Trophoblast cell (in vitro differentiated cells and primary cell): ENCODE measurements at regions not wholly inside any gene's neighbourhood (a gene's known extent, or its start where the extent isn't known, plus 50 kb on each side); places are given as distances from the start of the nearest gene placed in this dataset.

ENCODE experiments used
- DNase-seq, 2 donors: peaks; one replicate each; pipeline ENCODE4 v3.0.0-alpha.2; 2016
- H2AFZ ChIP-seq: 2 replicates; pipeline ENCODE4 v1.6.1; 2013; ENCODE audit warnings: low read length, moderate library complexity, mild to moderate bottlenecking; ENCODE audit not compliant: insufficient read depth, poor library complexity
- H2AK5ac ChIP-seq: 2 replicates; pipeline ENCODE4 v1.6.1; 2013; ENCODE audit warnings: mild to moderate bottlenecking, low read length
- H2BK120ac ChIP-seq: 2 replicates; pipeline ENCODE4 v1.6.1; 2013; ENCODE audit warnings: low read length, mild to moderate bottlenecking, moderate library complexity; ENCODE audit not compliant: insufficient read depth, poor library complexity
- H2BK12ac ChIP-seq: 2 replicates; pipeline ENCODE4 v1.6.1; 2013; ENCODE audit warnings: mild to moderate bottlenecking, low read length, moderate library complexity
- H2BK5ac ChIP-seq: 2 replicates; pipeline ENCODE4 v1.6.1; 2013; ENCODE audit warnings: low read length, low read depth, moderate library complexity, mild to moderate bottlenecking; ENCODE audit not compliant: poor library complexity
- H3K14ac ChIP-seq: 2 replicates; pipeline ENCODE4 v1.6.1; 2013; ENCODE audit warnings: mild to moderate bottlenecking, low read length
- H3K18ac ChIP-seq: 2 replicates; pipeline ENCODE4 v1.6.1; 2013; ENCODE audit warnings: mild to moderate bottlenecking, low read length
- H3K23ac ChIP-seq: 2 replicates; pipeline ENCODE4 v1.6.1; 2013; ENCODE audit warnings: low read length
- H3K27ac ChIP-seq: 2 replicates; pipeline ENCODE4 v1.5.1; 2013; ENCODE audit warnings: low read depth, mild to moderate bottlenecking, inconsistent platforms, low read length, moderate library complexity
- H3K27me3 ChIP-seq: 2 replicates; pipeline ENCODE4 v1.6.1; 2013; ENCODE audit warnings: inconsistent platforms, mild to moderate bottlenecking, low read length, moderate library complexity; ENCODE audit not compliant: insufficient read depth
- H3K36me3 ChIP-seq, 2 experiments: 1 replicate in 1 of 2; 2 replicates in 1 of 2; pipeline ENCODE4 v1.6.1; 2013; ENCODE audit warnings: low read length in 2 of 2, mild to moderate bottlenecking in 2 of 2, moderate library complexity in 1 of 2; ENCODE audit not compliant: insufficient read depth in 2 of 2, control insufficient read depth in 1 of 2
- H3K4ac ChIP-seq: 2 replicates; pipeline ENCODE4 v1.6.1; 2013; ENCODE audit warnings: low read depth, mild to moderate bottlenecking, low read length, moderate library complexity
- H3K4me1 ChIP-seq, 2 experiments: 1 replicate in 1 of 2; 2 replicates in 1 of 2; pipeline ENCODE4 v1.6.1; 2013; ENCODE audit warnings: low read length in 2 of 2, mild to moderate bottlenecking in 2 of 2, moderate library complexity in 1 of 2; ENCODE audit not compliant: insufficient read depth in 2 of 2, control insufficient read depth in 1 of 2
- H3K4me2 ChIP-seq: 2 replicates; pipeline ENCODE4 v1.6.1; 2013; ENCODE audit warnings: inconsistent platforms, mild to moderate bottlenecking, low read length, moderate library complexity
- H3K4me3 ChIP-seq: 2 replicates; pipeline ENCODE4 v1.5.1; 2013; ENCODE audit warnings: mild to moderate bottlenecking, low read depth, low read length, inconsistent platforms
- H3K79me1 ChIP-seq: one replicate; pipeline ENCODE4 v1.6.1; 2013; ENCODE audit warnings: low read length
- H3K79me2 ChIP-seq: 2 replicates; pipeline ENCODE4 v1.6.1; 2013; ENCODE audit warnings: low read length, mild to moderate bottlenecking; ENCODE audit not compliant: control insufficient read depth, insufficient read depth, poor library complexity
- H3K9ac ChIP-seq: 2 replicates; pipeline ENCODE4 v1.6.1; 2013; ENCODE audit warnings: mild to moderate bottlenecking, low read length
- H3K9me3 ChIP-seq: 2 replicates; pipeline ENCODE4 v1.6.1; 2013; ENCODE audit warnings: low read depth, mild to moderate bottlenecking, control low read depth, inconsistent platforms, low read length; ENCODE audit not compliant: insufficient read depth
- H4K12ac ChIP-seq: 2 replicates; pipeline ENCODE4 v1.6.1; 2013; ENCODE audit warnings: low read depth, mild to moderate bottlenecking, low read length, moderate library complexity
- H4K8ac ChIP-seq: 2 replicates; pipeline ENCODE4 v1.6.1; 2013; ENCODE audit warnings: low read depth, mild to moderate bottlenecking, low read length, moderate library complexity
- H4K91ac ChIP-seq: one replicate; pipeline ENCODE4 v1.6.1; 2013; ENCODE audit warnings: low read depth, mild to moderate bottlenecking, low read length, moderate library complexity
- WGBS: extraction: QIAGEN DNeasy Blood & Tissue Kit; methylation state at CpG from one replicate; pipeline ENCODE4 v1.1.7; 2013; ENCODE audit warnings: missing lambda C conversion rate; ENCODE audit not compliant: insufficient read length, insufficient coverage; ENCODE audit errors: extremely low coverage; 5-methylcytosine and 5-hydroxymethylcytosine counted together

DNA sequence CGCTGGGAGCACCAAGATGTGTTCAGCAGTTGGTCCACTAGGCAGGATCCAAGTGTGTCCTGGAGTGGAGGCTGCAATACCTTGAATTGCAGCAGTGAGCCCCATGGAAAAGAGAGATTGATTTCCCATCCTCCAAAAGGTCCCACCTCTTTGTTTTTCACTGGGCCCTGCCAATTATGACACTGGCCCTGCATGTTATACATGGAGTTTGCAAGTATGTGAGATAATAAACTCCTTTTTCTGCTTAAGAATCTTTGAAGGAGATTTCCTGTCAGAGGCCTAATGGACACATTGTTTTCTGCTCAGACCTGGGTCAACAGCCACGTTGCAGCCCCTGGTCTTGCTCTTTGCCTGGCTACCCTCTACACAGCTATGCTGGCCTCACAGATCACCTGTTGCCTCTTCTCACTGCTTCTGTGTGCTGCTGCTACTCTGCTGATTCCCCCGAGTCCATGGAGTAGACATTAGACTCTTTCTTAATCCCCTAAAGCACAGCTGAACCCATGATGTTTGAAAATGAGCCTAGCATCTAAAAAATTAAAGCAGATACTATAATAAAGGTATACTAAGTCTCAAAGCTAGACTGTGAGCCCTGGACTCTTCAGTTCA is 341.9 kb upstream of the CDH11 start:
- Histone ChIP-seq H3K18ac (no peak overlapping the region), H2BK5ac (no peak overlapping the region), H4K8ac (no peak overlapping the region), H3K4me3 (no peak overlapping the region), H3K27ac (no peak overlapping the region), H3K9me3 (no peaks in the 10 kb centered on the region), H2BK120ac (no peak overlapping the region), H2AK5ac (no peak overlapping the region), H3K79me1 (no peaks in the 10 kb centered on the region), H3K14ac (no peak overlapping the region), H3K4me1 (peaks cover 0 to 1% of the 10 kb centered on the region in 2 experiments), H3K4me2 (no peak overlapping the region), H2BK12ac (no peak overlapping the region), H3K36me3 (no peaks in the 10 kb centered on the region), H3K4ac (no peak overlapping the region), H3K27me3 (no peaks in the 10 kb centered on the region), H3K79me2 (no peaks in the 10 kb centered on the region), H3K9ac (no peak overlapping the region), H4K91ac (no peak overlapping the region), H2AFZ (no peak overlapping the region), H3K23ac (no peak overlapping the region), H4K12ac (no peak overlapping the region)
- WGBS: no CpG with 5 or more reads among the region's 3 CpGs
- no peak for DNase-seq

DNA sequence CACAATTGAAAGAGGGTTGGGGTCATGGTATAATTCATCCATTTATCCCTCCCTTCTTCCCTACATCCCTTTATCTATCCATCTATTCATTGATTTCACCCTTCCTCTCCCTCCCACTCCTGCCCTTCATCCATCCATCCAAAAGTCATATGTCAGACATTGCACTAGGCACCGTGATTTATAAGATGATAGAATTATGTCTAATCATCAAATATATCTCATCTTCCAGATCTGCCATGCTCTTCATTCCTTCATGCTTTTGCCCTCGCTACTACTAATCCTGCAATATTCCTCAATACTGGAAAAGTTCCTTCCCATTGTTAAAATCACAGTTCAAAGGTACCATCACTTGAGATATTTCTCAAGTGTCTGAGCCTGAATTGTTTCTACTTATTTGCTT is 335.2 kb upstream of the CDH11 start:
- no peak overlapping the region for H2BK12ac ChIP-seq
- no peak overlapping the region for H3K23ac ChIP-seq
- H3K79me1 ChIP-seq: no peaks in the 10 kb centered on the region
- H3K36me3 ChIP-seq: no peaks in the 10 kb centered on the region
- H3K9ac ChIP-seq: no peak overlapping the region
- H3K79me2 ChIP-seq: no peaks in the 10 kb centered on the region
- H3K4me3 ChIP-seq: no peak overlapping the region
- no peak overlapping the region for H2AK5ac ChIP-seq
- no peak overlapping the region for H3K4ac ChIP-seq
- H3K4me1 ChIP-seq: peaks cover 0 to 1% of the 10 kb centered on the region in 2 experiments
- H3K14ac ChIP-seq: no peak overlapping the region
- no peak overlapping the region for H2AFZ ChIP-seq
- no peak overlapping the region for H2BK120ac ChIP-seq
- no peaks in the 10 kb centered on the region for H3K27me3 ChIP-seq
- H4K12ac ChIP-seq: no peak overlapping the region
- no peak overlapping the region for H3K18ac ChIP-seq
- DNase-seq: no peak
- no peak overlapping the region for H4K8ac ChIP-seq
- H2BK5ac ChIP-seq: no peak overlapping the region
- no peak overlapping the region for H4K91ac ChIP-seq
- no peaks in the 10 kb centered on the region for H3K9me3 ChIP-seq
- H3K27ac ChIP-seq: no peak overlapping the region
- H3K4me2 ChIP-seq: no peak overlapping the region
- WGBS: no CpG with 5 or more reads among the region's 2 CpGs

DNA sequence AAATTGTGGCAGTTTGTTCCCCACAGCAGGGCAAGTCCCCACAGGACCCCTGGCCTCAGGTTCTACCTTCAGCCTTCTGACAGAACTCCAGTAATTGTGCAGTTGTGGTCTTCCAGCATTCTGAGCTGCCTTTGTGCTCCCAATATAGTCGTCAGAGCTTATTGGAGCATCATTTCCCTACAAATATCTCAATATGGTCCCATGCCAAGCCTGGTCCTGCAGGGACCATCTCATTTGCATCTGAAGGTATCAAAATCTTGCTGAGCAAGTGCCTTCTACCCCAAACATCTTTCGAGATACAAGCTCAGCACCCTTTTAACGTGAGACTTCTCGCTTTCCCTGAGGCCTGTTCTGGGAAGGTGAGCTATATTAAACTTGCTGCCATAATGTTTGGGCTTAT is 333.9 kb upstream of the CDH11 start:
- no peak overlapping the region for H3K18ac ChIP-seq
- no peak overlapping the region for H4K12ac ChIP-seq
- no peak overlapping the region for H2BK120ac ChIP-seq
- no peaks in the 10 kb centered on the region for H3K27me3 ChIP-seq
- no peak overlapping the region for H4K8ac ChIP-seq
- H3K4me2 ChIP-seq: no peak overlapping the region
- H3K9me3 ChIP-seq: no peaks in the 10 kb centered on the region
- no peak overlapping the region for H3K27ac ChIP-seq
- H3K79me2 ChIP-seq: no peaks in the 10 kb centered on the region
- H3K4ac ChIP-seq: no peak overlapping the region
- H2BK5ac ChIP-seq: no peak overlapping the region
- no peak overlapping the region for H3K9ac ChIP-seq
- H2BK12ac ChIP-seq: no peak overlapping the region
- H3K79me1 ChIP-seq: no peaks in the 10 kb centered on the region
- H2AK5ac ChIP-seq: no peak overlapping the region
- no peak overlapping the region for H3K23ac ChIP-seq
- no peak overlapping the region for H3K14ac ChIP-seq
- no peak overlapping the region for H4K91ac ChIP-seq
- no peaks in the 10 kb centered on the region for H3K36me3 ChIP-seq
- DNase-seq: no peak
- no CpG with 5 or more reads among the region's 4 CpGs for WGBS
- H3K4me1 ChIP-seq: peaks cover 0 to 1% of the 10 kb centered on the region in 2 experiments
- H3K4me3 ChIP-seq: no peak overlapping the region
- no peak overlapping the region for H2AFZ ChIP-seq

DNA sequence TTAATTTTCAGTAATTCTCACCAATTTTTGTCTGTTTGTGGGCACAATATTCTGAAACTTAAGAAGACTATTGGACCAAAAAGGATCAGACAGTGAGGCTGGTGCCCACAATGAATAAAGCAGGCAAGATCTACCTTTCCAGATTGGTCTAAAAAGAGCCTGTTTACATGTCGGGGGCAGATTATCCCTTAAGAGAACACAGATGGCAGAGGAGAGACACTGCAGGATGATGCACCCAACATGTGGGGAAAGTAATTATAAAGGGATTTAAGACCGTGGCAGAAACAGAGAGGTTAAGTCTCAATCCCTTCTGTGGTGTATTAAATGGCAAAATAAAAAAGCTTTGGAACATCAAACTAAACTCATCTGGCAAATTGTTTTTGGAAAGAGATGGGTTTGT is 331.8 kb upstream of the CDH11 start:
- no peak overlapping the region for H4K12ac ChIP-seq
- no peak overlapping the region for H3K14ac ChIP-seq
- no CpG with 5 or more reads among the region's 2 CpGs for WGBS
- H3K27me3 ChIP-seq: no peaks in the 10 kb centered on the region
- H3K4me3 ChIP-seq: no peak overlapping the region
- no peak overlapping the region for H2AK5ac ChIP-seq
- H3K27ac ChIP-seq: no peak overlapping the region
- H2AFZ ChIP-seq: no peak overlapping the region
- H3K18ac ChIP-seq: no peak overlapping the region
- no peaks in the 10 kb centered on the region for H3K36me3 ChIP-seq
- H4K8ac ChIP-seq: no peak overlapping the region
- H2BK5ac ChIP-seq: no peak overlapping the region
- no peak overlapping the region for H2BK12ac ChIP-seq
- H3K79me1 ChIP-seq: no peaks in the 10 kb centered on the region
- no peak for DNase-seq
- no peak overlapping the region for H3K4me2 ChIP-seq
- no peak overlapping the region for H3K23ac ChIP-seq
- no peak overlapping the region for H4K91ac ChIP-seq
- H3K4me1 ChIP-seq: no peaks in the 10 kb centered on the region
- no peaks in the 10 kb centered on the region for H3K9me3 ChIP-seq
- no peak overlapping the region for H2BK120ac ChIP-seq
- no peak overlapping the region for H3K4ac ChIP-seq
- H3K79me2 ChIP-seq: no peaks in the 10 kb centered on the region
- no peak overlapping the region for H3K9ac ChIP-seq
